GM12891 (cell line): ENCODE measurements at regions not wholly inside any gene's neighbourhood (a gene's known extent, or its start where the extent isn't known, plus 50 kb on each side); places are given as distances from the start of the nearest gene placed in this dataset.

Experiments
- PAX5 ChIP-seq: IDR thresholded peaks from 2 replicates; pipeline ENCODE4 v1.6.1; 2011; ENCODE audit warnings: low read length, moderate library complexity, mild to moderate bottlenecking; ENCODE audit not compliant: insufficient read depth, severe bottlenecking
- POLR2A ChIP-seq: IDR thresholded peaks from 2 replicates; pipeline ENCODE4 v1.6.1; 2011; ENCODE audit warnings: low read depth, low read length, control low read depth
- POLR2AphosphoS5 ChIP-seq: IDR thresholded peaks from 2 replicates; pipeline ENCODE4 v1.6.1; 2011; ENCODE audit warnings: low read depth, low read length, control low read depth
- POU2F2 ChIP-seq: IDR thresholded peaks from 2 replicates; pipeline ENCODE4 v1.6.1; 2011; ENCODE audit warnings: low read depth, mild to moderate bottlenecking, control low read depth, low read length, moderate library complexity
- SPI1 ChIP-seq: IDR thresholded peaks from 2 replicates; pipeline ENCODE4 v1.6.1; 2011; ENCODE audit warnings: low read depth, low read length, control low read depth
- TAF1 ChIP-seq: IDR thresholded peaks from 2 replicates; pipeline ENCODE4 v1.6.1; 2011; ENCODE audit warnings: low read depth, low read length, control low read depth

GRCh38 chr3:19652336-19652735, 281.7 kb downstream of the EFHB start:
- TF ChIP-seq POLR2AphosphoS5 (no peak), TAF1 (no peak), POLR2A (no peak), PAX5 (no peak), SPI1 (no peak), POU2F2 (no peak)
